H1 (cell line): ENCODE measurements at regions not wholly inside any gene's neighbourhood (a gene's known extent, or its start where the extent isn't known, plus 50 kb on each side); places are given as distances from the start of the nearest gene placed in this dataset.

Source experiments
- CTCF ChIA-PET: fragments of 300-600 bp; sonication (Branson Sonifier 250); formaldehyde crosslinking; loops from one replicate; lab custom pipeline; 2021; ENCODE audit not compliant: partially characterized antibody; lab: Charles Lee
- POLR2A ChIA-PET: fragments of 300-600 bp; sonication (Branson Sonifier 250); formaldehyde crosslinking; loops from one replicate; lab custom pipeline; 2021; ENCODE audit warnings: inconsistent platforms; ENCODE audit not compliant: partially characterized antibody; lab: Charles Lee
- DNase-seq, 2 experiments: peaks; one replicate each; pipeline versions ENCODE4 v3.0.0 to v3.0.0-alpha.2; 2010 to 2022; ENCODE audit warnings: low spot score in 2 of 2, low read depth in 1 of 2, mixed read lengths in 1 of 2
- FAIRE-seq: peaks from 2 replicates; lab custom pipeline; 2011; peaks lifted over from hg19 to GRCh38; lab: Jason Lieb, UNC
- H2AFZ ChIP-seq: 2 replicates; pipeline ENCODE4 v1.8.1; 2012; ENCODE audit warnings: low read length, inconsistent platforms
- H2AK5ac ChIP-seq: 2 replicates; pipeline ENCODE4 v1.6.1; 2013; ENCODE audit warnings: low read depth, low read length
- H2BK120ac ChIP-seq: replicated peaks from 2 replicates; pipeline ENCODE3; 2013; ENCODE audit warnings: low read depth, low read length, inconsistent platforms
- H2BK12ac ChIP-seq: 2 replicates; pipeline ENCODE4 v1.6.1; 2013; ENCODE audit warnings: low read depth, low read length
- H2BK15ac ChIP-seq: 2 replicates; pipeline ENCODE4 v1.6.1; 2013; ENCODE audit warnings: low read length
- H2BK20ac ChIP-seq: 2 replicates; pipeline ENCODE4 v1.6.1; 2013; ENCODE audit warnings: low read length
- H2BK5ac ChIP-seq: 2 replicates; pipeline ENCODE4 v1.6.1; 2013; ENCODE audit warnings: low read depth, low read length
- H3K14ac ChIP-seq: 2 replicates; pipeline ENCODE4 v1.6.1; 2013; ENCODE audit warnings: inconsistent platforms; ENCODE audit not compliant: insufficient read length
- H3K18ac ChIP-seq: 2 replicates; pipeline ENCODE4 v1.6.1; 2013; ENCODE audit warnings: low read length; ENCODE audit errors: extremely low read depth
- H3K23ac ChIP-seq: 2 replicates; pipeline ENCODE4 v1.6.1; 2013; ENCODE audit warnings: inconsistent platforms; ENCODE audit not compliant: insufficient read length
- H3K23me2 ChIP-seq: 2 replicates; pipeline ENCODE4 v1.6.1; 2013; ENCODE audit warnings: low read depth, low read length
- H3K27ac ChIP-seq: 2 replicates; pipeline ENCODE4 v1.6.1; 2011; ENCODE audit warnings: low read depth, low read length, inconsistent platforms
- H3K27me3 ChIP-seq, 4 experiments: replicated peaks in 1 of 4; 1 replicate in 1 of 4; 2 replicates in 3 of 4; pipeline versions ENCODE4 v1.6.1 to v1.8.1; 2011 to 2013; ENCODE audit warnings: low read length in 3 of 4, mild to moderate bottlenecking in 3 of 4, inconsistent platforms in 2 of 4, mixed read lengths in 2 of 4, moderate library complexity in 1 of 4; ENCODE audit not compliant: control insufficient read depth in 3 of 4, insufficient read depth in 3 of 4; ENCODE audit errors: extremely low read depth in 1 of 4
- H3K36me3 ChIP-seq, 4 experiments: 2 replicates each; pipeline versions ENCODE4 v1.6.1 to v1.8.1; 2011 to 2013; ENCODE audit warnings: mild to moderate bottlenecking in 4 of 4, low read length in 3 of 4, moderate library complexity in 2 of 4, control low read depth in 1 of 4, inconsistent platforms in 1 of 4; ENCODE audit not compliant: insufficient read depth in 4 of 4, control insufficient read depth in 2 of 4
- H3K4ac ChIP-seq: replicated peaks from 2 replicates; pipeline ENCODE3; 2013; ENCODE audit warnings: low read length, low read depth, mixed read lengths, inconsistent platforms; ENCODE audit not compliant: insufficient read length
- H3K4me1 ChIP-seq, 4 experiments: replicated peaks in 1 of 4; 1 replicate in 1 of 4; 2 replicates in 3 of 4; pipeline versions ENCODE4 v1.6.1 to v1.8.1; 2011 to 2013; ENCODE audit warnings: low read length in 3 of 4, inconsistent platforms in 2 of 4, mixed read lengths in 1 of 4; ENCODE audit not compliant: insufficient read depth in 4 of 4, control insufficient read depth in 3 of 4
- H3K4me2 ChIP-seq, 2 experiments: 2 replicates each; pipeline versions ENCODE4 v1.6.1 to v1.8.1; 2011 to 2013; ENCODE audit warnings: low read depth in 2 of 2, low read length in 2 of 2, control low read depth in 1 of 2, inconsistent platforms in 1 of 2, mild to moderate bottlenecking in 1 of 2; ENCODE audit not compliant: insufficient read depth in 1 of 2
- H3K4me3 ChIP-seq, 4 experiments: fragments of 200-600, 300-600 bp in 1 of 4; sonication (generic), shearing (Covaris generic), sonication (Bioruptor Twin) in 1 of 4; 2 replicates each; pipeline versions ENCODE4 v1.5.1 to v1.8.1; 2011 to 2016; ENCODE audit warnings: low read length in 4 of 4, low read depth in 3 of 4, control low read depth in 2 of 4, inconsistent platforms in 2 of 4, mild to moderate bottlenecking in 2 of 4, mixed read lengths in 1 of 4, moderate library complexity in 1 of 4; ENCODE audit not compliant: insufficient read depth in 2 of 4; ENCODE audit errors: extremely low read depth in 1 of 4
- H3K56ac ChIP-seq: replicated peaks from 2 replicates; pipeline ENCODE3; 2013; ENCODE audit warnings: low read depth, mild to moderate bottlenecking, mixed read lengths, low read length, inconsistent platforms; ENCODE audit not compliant: insufficient read length
- H3K79me1 ChIP-seq: 2 replicates; pipeline ENCODE4 v1.6.1; 2013; ENCODE audit warnings: low read depth, low read length, control low read depth
- H3K79me2 ChIP-seq, 2 experiments: 2 replicates each; pipeline versions ENCODE4 v1.6.1 to v1.8.1; 2012 to 2013; ENCODE audit warnings: low read length in 2 of 2, mild to moderate bottlenecking in 2 of 2, inconsistent platforms in 1 of 2; ENCODE audit not compliant: insufficient read depth in 2 of 2, control insufficient read depth in 1 of 2
- H3K9ac ChIP-seq, 4 experiments: replicated peaks in 1 of 4; 1 replicate in 1 of 4; 2 replicates in 3 of 4; pipeline versions ENCODE4 v1.6.1 to v1.8.1; 2011 to 2013; ENCODE audit warnings: low read depth in 3 of 4, low read length in 3 of 4, control low read depth in 2 of 4, mild to moderate bottlenecking in 2 of 4, moderate library complexity in 2 of 4, inconsistent platforms in 1 of 4; ENCODE audit errors: extremely low read depth in 1 of 4
- H3K9me3 ChIP-seq, 2 experiments: 2 replicates each; pipeline versions ENCODE4 v1.6.1 to v1.8.1; 2012 to 2013; ENCODE audit warnings: mild to moderate bottlenecking in 2 of 2, moderate library complexity in 2 of 2, control low read depth in 1 of 2, inconsistent platforms in 1 of 2, low read depth in 1 of 2, low read length in 1 of 2, mixed read lengths in 1 of 2; ENCODE audit not compliant: insufficient read depth in 2 of 2
- H4K20me1 ChIP-seq, 2 experiments: replicated peaks in 1 of 2; 2 replicates each; pipeline versions ENCODE3 to v1.8.1; 2011 to 2013; ENCODE audit warnings: inconsistent platforms in 2 of 2, low read length in 2 of 2, mild to moderate bottlenecking in 1 of 2; ENCODE audit not compliant: insufficient read depth in 2 of 2, control insufficient read depth in 1 of 2
- H4K5ac ChIP-seq: 2 replicates; pipeline ENCODE4 v1.6.1; 2013; ENCODE audit warnings: low read length, low read depth, mixed read lengths, inconsistent platforms; ENCODE audit not compliant: insufficient read length
- H4K8ac ChIP-seq: 2 replicates; pipeline ENCODE4 v1.8.0; 2013; ENCODE audit warnings: mild to moderate bottlenecking, moderate library complexity, low read length, inconsistent platforms; ENCODE audit not compliant: insufficient read depth; ENCODE audit errors: extremely low read depth
- H4K91ac ChIP-seq: replicated peaks from 2 replicates; pipeline ENCODE3; 2013; ENCODE audit warnings: low read length, mixed read lengths, inconsistent platforms; ENCODE audit not compliant: insufficient read length
- KDM1A ChIP-seq: fragments of 200-600, 300-600 bp; sonication (generic); IDR thresholded peaks from 2 replicates; pipeline ENCODE4 v1.7.1; 2016; ENCODE audit warnings: mild to moderate bottlenecking, low read length, borderline replicate concordance
- TAF1 ChIP-seq: IDR thresholded peaks from 2 replicates; pipeline ENCODE4 v1.6.1; 2011; ENCODE audit warnings: mild to moderate bottlenecking, low read depth, low read length
- WGBS, 2 experiments: shearing (Covaris generic) in 1 of 2; methylation state at CpG; one replicate each; pipeline versions ENCODE4 v1.1.6 to v1.1.7; 2013 to 2015; ENCODE audit warnings: low lambda C conversion rate in 2 of 2, mixed read lengths in 2 of 2, inconsistent platforms in 1 of 2, low coverage in 1 of 2, missing lambda C conversion rate in 1 of 2; ENCODE audit not compliant: insufficient replicate concordance in 2 of 2, insufficient coverage in 1 of 2, insufficient read length in 1 of 2; ENCODE audit errors: extremely low coverage in 1 of 2, missing lambda C conversion rate in 1 of 2; 5-methylcytosine and 5-hydroxymethylcytosine counted together

DNA sequence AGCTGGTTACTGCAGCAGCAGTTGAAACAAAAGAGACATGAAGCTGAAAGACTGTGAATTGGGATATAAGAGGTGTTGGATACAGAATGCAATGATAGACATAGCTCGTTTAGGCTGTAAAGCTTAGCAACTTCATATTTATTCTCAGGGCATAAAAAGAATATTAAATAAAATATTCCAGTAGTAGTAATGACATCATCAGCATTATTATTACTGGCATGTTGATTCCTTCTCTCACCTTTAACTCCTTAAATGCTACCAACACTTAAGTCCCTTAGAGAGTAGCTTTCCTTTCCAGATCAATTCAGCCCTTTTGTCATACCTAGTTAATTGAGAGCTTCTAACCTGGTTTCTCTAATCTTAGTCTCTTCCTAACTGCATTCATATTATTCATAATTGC is 81.4 kb upstream of the STXBP5 start:
- TF ChIP-seq TAF1: no peak
- no peak for TF ChIP-seq KDM1A
- TF ChIP-seq, all 59 proteins: peak for 0
- POLR2A ChIA-PET: interaction anchor here (0.5 kb wide), 1 partner anchor 143 kb away, joined by 3 read pairs; no protein-coding TSS in a partner anchor
- no peaks in the 10 kb centered on the region for H3K79me1 ChIP-seq

More for the DNA sequence above, 81.4 kb upstream of the STXBP5 start:
- Histone ChIP-seq H3K27me3 (no peaks in the 10 kb centered on the region), H4K8ac (no peak overlapping the region), H4K91ac (no peak overlapping the region), H3K4ac (no peak overlapping the region), H3K4me1 (no peaks in the 10 kb centered on the region), H3K56ac (no peak overlapping the region), H3K79me2 (no peaks in the 10 kb centered on the region), H3K36me3 (no peaks in the 10 kb centered on the region), H3K18ac (no peak overlapping the region), H4K5ac (no peak overlapping the region), H3K4me3 (no peak overlapping the region), H2AFZ (no peak overlapping the region), H2BK15ac (no peak overlapping the region), H3K14ac (no peak overlapping the region), H4K20me1 (no peaks in the 10 kb centered on the region), H3K23ac (no peak overlapping the region), H3K9ac (no peak overlapping the region), H2BK5ac (no peak overlapping the region), H2AK5ac (no peak overlapping the region), H2BK12ac (no peak overlapping the region), H3K9me3 (no peaks in the 10 kb centered on the region), H3K4me2 (no peak overlapping the region), H2BK20ac (no peak overlapping the region), H3K23me2 (no peaks in the 10 kb centered on the region), H2BK120ac (no peak overlapping the region), H3K27ac (no peak overlapping the region)
- whole genome bisulfite sequencing, 2 experiments: 100% methylated on average over 1 of the region's 1 CpG; no CpG with 5 or more reads in 1 of the 2 experiments
- CTCF ChIA-PET: interaction anchor here (1.0 to 1.2 kb wide), 3 partner anchors 9 to 53 kb away, joined by 3 to 4 read pairs (median 3); no protein-coding TSS in a partner anchor
- no peak for DNase-seq
- FAIRE-seq: no peak
